Kidney glomerular epithelial cell (primary cell): ENCODE measurements at regions not wholly inside any gene's neighbourhood (a gene's known extent, or its start where the extent isn't known, plus 50 kb on each side); places are given as distances from the start of the nearest gene placed in this dataset.

Experiments used
- DNase-seq: peaks from one replicate; lab custom pipeline; 2025; lab: John Stamatoyannopoulos, UW

GRCh38 chr13:42658019-42658418 lies 84.1 kb downstream of the TNFSF11 start:
- DNase-seq, result no peak

GRCh38 chr13:42660333-42660965 lies 86.5 kb downstream of the TNFSF11 start:
- no peak for DNase-seq

- no peak for DNase-seq
Measured at GRCh38 chr13:42667638-42668037, 93.7 kb downstream of the TNFSF11 start.

DNA sequence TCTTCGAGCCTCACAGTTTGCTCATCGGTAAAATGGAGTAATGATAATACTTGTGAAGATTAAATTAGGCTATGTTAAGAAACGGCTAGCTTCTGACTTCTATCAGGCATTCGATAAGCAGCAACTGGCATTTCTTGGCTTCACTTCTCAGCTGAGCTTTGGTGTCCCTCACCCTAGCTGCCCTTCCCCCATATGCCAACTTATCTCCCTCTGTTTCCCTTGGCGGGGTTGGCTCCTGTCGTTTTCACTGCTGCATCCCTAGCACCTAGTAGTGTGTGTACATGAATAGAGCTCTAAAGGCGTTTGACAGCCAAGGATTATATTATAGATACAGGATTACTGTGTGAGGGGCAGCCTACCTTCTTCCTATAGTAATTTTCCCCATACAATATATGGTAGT lies 97.5 kb downstream of the TNFSF11 start:
- no peak for DNase-seq

DNA sequence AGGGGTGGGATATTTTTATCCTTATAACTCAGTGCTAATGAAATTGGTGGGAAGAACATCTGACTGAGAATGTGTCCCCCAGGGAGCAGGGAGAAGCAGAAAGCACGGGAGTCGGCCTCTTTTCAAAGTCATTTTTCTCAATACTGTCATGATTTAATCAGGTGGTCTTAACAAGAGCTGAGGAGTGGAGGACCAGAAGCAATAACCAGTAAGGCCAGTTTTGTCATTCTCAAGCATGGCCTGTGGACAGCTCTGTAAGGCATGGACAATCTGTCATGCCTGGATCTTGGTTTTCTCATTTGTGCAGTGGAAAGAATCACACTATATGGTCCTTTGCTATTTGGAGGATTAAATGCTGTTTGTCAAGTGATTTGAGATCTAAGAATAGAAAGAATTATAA lies 99.7 kb downstream of the TNFSF11 start:
- DNase-seq, result no peak

GRCh38 chr13:42680748-42681147 lies 100.6 kb upstream of the FAM216B start:
- DNase-seq, result no peak

DNA sequence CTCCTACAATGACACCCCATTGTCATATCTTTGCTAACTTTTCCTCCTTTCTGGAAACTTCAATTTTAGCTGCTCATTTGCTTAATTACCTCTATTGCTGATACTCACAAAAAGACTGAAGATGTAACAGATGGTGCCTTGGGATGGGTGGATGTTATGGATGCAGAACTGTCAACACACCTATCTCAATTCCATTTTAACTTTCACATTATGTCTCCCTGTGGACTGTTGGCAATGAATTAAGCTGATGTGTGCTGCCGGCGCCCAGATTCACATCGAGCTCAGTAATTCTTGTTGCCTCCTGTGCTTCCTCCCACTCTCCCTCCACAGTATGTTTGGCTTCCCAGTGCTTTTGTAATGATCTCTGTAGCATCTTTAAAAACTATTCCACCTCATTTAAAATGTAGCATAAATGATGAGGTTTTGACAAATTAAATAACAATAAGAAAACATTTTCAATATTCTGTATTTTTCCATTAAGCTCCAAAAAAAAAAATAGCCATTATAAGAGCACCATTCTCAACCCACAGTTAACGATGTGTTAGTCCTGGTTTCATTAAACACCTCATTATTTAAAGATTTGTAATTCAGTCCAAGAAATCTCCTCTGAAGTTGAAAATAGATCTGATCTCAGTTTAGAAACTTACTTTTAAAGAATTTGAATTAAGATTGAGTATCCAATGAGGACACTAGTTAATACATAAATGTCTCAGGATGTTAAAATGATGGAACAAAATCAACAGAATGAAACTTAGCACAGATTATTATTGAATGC lies 99.9 kb upstream of the FAM216B start:
- no peak for DNase-seq

GRCh38 chr13:42684226-42684625 lies 97.2 kb upstream of the FAM216B start:
- no peak for DNase-seq

DNA sequence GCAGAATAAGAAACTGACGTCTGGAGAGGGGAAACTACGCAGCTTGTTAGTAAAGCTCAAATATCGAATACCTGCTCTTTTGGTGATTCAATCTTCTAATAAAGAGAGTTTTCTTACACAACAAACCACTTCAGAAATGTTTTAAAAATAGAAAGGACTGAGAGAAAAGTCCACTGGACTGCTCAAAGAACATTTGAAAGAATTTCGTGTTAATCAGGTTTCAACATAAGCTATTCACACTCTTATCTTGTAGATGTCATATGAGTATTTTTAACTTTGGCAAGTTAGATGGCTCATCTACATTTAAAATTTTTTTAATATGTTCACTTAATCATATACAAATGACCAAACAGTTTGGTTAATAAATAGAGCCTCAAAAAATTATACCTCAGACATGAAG lies 95.6 kb upstream of the FAM216B start:
- DNase-seq, result no peak

- no peak for DNase-seq
Measured at GRCh38 chr13:42686165-42686564, 95.2 kb upstream of the FAM216B start.

GRCh38 chr13:42688821-42689220 lies 92.6 kb upstream of the FAM216B start:
- no peak for DNase-seq

- peak; percentile 76 for DNase-seq
Measured at GRCh38 chr13:42696191-42696590, 85.2 kb upstream of the FAM216B start.

- DNase-seq, result no peak
Measured at GRCh38 chr13:42699912-42700311, 81.5 kb upstream of the FAM216B start.

DNA sequence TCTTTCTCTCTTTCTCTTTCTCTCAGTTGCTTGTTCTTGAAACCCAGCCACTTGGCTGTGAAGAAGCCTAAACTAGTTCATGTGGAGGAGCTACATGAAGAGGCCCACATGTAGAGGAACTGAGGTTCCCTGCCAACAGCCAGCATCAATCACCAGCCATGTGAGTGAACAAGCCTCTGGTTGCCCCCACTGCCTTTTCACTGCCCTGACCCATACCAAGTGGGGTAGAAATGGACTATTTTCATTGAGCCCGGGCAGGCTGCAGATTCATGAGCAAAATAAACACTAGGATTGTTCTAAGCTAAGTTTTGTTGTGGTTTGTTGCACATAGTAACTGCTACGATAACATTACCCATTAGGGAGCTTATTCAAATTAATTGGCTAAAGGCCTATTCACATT lies 78.7 kb upstream of the FAM216B start:
- no peak for DNase-seq

DNA sequence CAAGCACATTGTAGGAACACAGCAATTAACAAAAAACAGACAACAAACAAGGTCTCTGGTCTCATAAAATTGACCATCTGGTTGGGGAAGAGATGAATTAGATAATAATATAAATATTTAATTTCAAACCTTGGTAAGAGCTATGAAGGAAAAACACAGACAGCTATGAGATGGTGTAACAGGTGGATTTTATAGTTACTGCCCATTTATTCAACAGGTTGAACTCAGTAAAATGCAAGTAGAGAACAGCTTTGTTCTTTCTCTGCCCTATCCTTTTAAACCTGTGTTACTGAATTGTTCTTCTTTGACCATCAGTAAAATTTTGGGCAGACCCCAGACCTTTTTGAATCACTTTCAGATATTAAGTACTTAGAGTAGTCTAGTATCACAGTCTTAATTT lies 77.6 kb upstream of the FAM216B start:
- no peak for DNase-seq

DNA sequence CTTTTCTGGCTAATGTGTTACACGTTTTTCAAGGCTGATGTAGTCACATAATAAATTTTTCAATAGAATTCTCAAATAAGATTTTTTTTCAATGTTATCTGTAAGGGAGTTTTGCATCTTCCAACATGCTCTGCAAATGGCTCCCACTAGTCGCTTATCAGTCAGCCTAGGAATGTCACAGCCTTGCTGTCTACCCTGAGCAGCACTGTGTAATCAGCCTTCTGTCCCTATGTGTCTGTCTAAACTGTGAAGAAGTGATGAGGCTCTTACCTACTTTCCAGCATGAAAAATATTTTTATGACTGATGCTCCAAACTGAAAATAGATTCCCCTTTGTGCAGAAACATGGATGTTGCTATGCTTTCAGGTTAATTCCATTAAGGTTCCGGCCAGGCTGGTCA lies 75.1 kb upstream of the FAM216B start:
- no peak for DNase-seq

GRCh38 chr13:42707048-42707447 lies 74.3 kb upstream of the FAM216B start:
- DNase-seq, result no peak

- no peak for DNase-seq
Measured at GRCh38 chr13:42707586-42707985, 73.8 kb upstream of the FAM216B start.

- no peak for DNase-seq
Measured at GRCh38 chr13:42708391-42708790, 73.0 kb upstream of the FAM216B start.

GRCh38 chr13:42709276-42709675 lies 72.1 kb upstream of the FAM216B start:
- DNase-seq, result no peak

DNA sequence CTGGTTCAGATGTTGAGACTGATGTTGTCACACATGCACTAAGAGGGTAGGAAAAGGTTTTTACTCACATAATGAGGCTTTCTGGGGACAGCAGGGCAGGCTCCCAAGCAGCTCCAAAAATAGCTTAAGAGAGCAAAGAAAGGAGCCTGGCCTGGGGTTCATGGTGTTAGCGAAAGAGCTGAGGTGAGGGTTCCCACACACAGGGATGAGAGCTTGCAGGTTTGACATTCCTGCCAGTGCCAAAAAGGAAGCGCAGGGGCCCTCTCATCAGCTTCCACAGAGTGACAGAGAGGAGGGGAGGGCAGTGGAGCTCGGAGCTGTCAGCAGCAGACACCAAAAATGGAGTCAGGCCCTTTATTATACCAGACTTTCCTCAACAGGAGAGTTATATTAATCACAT lies 65.5 kb upstream of the FAM216B start:
- no peak for DNase-seq

- DNase-seq, result no peak
Measured at GRCh38 chr13:42717176-42717575, 64.2 kb upstream of the FAM216B start.

DNA sequence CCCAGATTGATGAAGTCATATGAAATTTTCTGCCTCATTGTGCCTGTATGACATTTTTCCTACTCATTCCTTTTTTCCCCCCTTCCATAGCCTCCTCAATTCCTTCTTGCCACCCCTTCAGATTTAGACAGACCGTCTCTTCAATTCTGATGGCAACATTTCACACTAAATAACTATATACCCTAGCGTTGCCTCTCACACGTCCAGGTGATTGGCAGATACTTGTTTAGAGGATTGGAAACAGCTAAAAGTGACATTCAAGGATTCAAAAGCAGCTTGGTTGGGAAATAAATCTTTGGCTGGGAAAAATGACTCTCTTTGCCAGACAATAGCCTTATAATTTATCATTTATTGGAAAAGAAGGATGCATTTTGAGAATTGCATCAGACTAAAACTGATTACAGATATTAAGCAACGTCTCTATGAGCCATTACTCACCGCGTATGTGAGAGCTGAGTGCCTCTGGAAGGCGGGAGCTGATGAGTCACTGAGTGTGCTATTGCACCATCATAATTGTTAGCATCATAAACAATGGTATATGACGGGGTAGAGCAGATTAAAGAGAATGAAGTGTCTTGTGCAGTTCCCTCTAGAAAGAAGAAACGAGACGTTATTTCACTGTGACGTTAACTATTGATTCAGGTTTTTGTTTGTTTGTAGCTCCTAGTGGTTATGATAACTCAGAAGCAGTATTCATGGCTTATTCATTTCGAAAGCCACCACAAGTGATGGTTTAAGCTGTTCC lies 61.1 kb upstream of the FAM216B start:
- no peak for DNase-seq
